IMR-90 (cell line): ENCODE measurements at regions not wholly inside any gene's neighbourhood (a gene's known extent, or its start where the extent isn't known, plus 50 kb on each side); places are given as distances from the start of the nearest gene placed in this dataset.

ENCODE experiments used
- ATAC-seq: fragments of 200-7000 bp; cut with Tn5 transposase; 2 replicates; pipeline ENCODE4 v1.9.1; 2020; ENCODE audit warnings: low read depth, mild to moderate bottlenecking, moderate library complexity
- BruUV-seq: library from RNA; stranded (reverse); fragments of 400-500 nt; replicated peaks from 2 replicates; lab custom pipeline; 2021; lab: Mats Ljungman, UMichigan
- CTCF ChIA-PET: fragments of 300-600 bp; formaldehyde crosslinking; extraction: SDS; loops from one replicate; lab custom pipeline; 2021; ENCODE audit warnings: antibody characterized with exemption; lab: Yijun Ruan, JAX
- POLR2A ChIA-PET: fragments of 300-600 bp; sonication (Branson Sonifier 250); formaldehyde crosslinking; loops from one replicate; lab custom pipeline; 2022; ENCODE audit warnings: antibody characterized with exemption; ENCODE audit not compliant: unreplicated experiment; lab: Charles Lee
- DNase-seq: peaks from one replicate; pipeline ENCODE4 v3.0.0; 2013
- H2AFZ ChIP-seq: replicated peaks from 2 replicates; pipeline ENCODE3; 2013; ENCODE audit warnings: low read length, mild to moderate bottlenecking; ENCODE audit not compliant: poor library complexity
- H2AK5ac ChIP-seq: 2 replicates; pipeline ENCODE4 v1.6.1; 2013; ENCODE audit warnings: low read depth, low read length, inconsistent platforms
- H2AK9ac ChIP-seq: replicated peaks from 2 replicates; pipeline ENCODE3; 2013; ENCODE audit warnings: mild to moderate bottlenecking, low read depth, low read length, moderate library complexity; ENCODE audit not compliant: poor library complexity
- H2BK120ac ChIP-seq: 2 replicates; pipeline ENCODE4 v1.6.1; 2013; ENCODE audit warnings: low read depth, low read length, inconsistent platforms
- H2BK15ac ChIP-seq: 3 replicates; pipeline ENCODE4 v1.6.1; 2013; ENCODE audit warnings: low read depth, low read length, inconsistent platforms
- H2BK20ac ChIP-seq: 2 replicates; pipeline ENCODE4 v1.6.1; 2013; ENCODE audit warnings: low read depth, mild to moderate bottlenecking, inconsistent platforms, low read length, moderate library complexity
- H2BK5ac ChIP-seq: 2 replicates; pipeline ENCODE4 v1.6.1; 2013; ENCODE audit warnings: mild to moderate bottlenecking, low read depth, low read length, inconsistent platforms; ENCODE audit not compliant: poor library complexity, severe bottlenecking
- H3K14ac ChIP-seq: replicated peaks from 2 replicates; pipeline ENCODE4 v1.6.1; 2013; ENCODE audit warnings: low read depth, low read length, inconsistent platforms
- H3K18ac ChIP-seq: 2 replicates; pipeline ENCODE4 v1.6.1; 2013; ENCODE audit warnings: low read depth, low read length, control low read depth
- H3K23ac ChIP-seq: 2 replicates; pipeline ENCODE4 v1.6.1; 2013; ENCODE audit warnings: low read depth, low read length, inconsistent platforms
- H3K27ac ChIP-seq: 2 replicates; pipeline ENCODE4 v1.5.1; 2013; ENCODE audit warnings: mild to moderate bottlenecking, control low read depth, low read length; ENCODE audit not compliant: insufficient read depth
- H3K27me3 ChIP-seq: 2 replicates; pipeline ENCODE4 v1.6.1; 2013; ENCODE audit warnings: low read length; ENCODE audit not compliant: control insufficient read depth, insufficient read depth
- H3K36me3 ChIP-seq: 2 replicates; pipeline ENCODE4 v1.6.1; 2013; ENCODE audit warnings: low read length, mixed read lengths; ENCODE audit not compliant: control insufficient read depth, insufficient read depth
- H3K4ac ChIP-seq: 2 replicates; pipeline ENCODE4 v1.6.1; 2013; ENCODE audit warnings: low read depth, low read length, inconsistent platforms
- H3K4me1 ChIP-seq: 2 replicates; pipeline ENCODE4 v1.6.1; 2013; ENCODE audit warnings: low read length, mixed read lengths; ENCODE audit not compliant: control insufficient read depth, insufficient read depth
- H3K4me2 ChIP-seq: 2 replicates; pipeline ENCODE4 v1.6.1; 2013; ENCODE audit warnings: low read depth, mild to moderate bottlenecking, control low read depth, low read length, moderate library complexity
- H3K4me3 ChIP-seq: 2 replicates; pipeline ENCODE4 v1.5.1; 2013; ENCODE audit warnings: low read depth, mild to moderate bottlenecking, control low read depth, low read length, moderate library complexity; ENCODE audit not compliant: insufficient read depth
- H3K56ac ChIP-seq: 2 replicates; pipeline ENCODE4 v1.6.1; 2013; ENCODE audit warnings: low read length, inconsistent platforms; ENCODE audit not compliant: insufficient read depth; ENCODE audit errors: extremely low read depth
- H3K79me1 ChIP-seq, 2 experiments: 2 replicates each; pipeline ENCODE4 v1.6.1; 2013; ENCODE audit warnings: low read length in 2 of 2, inconsistent platforms in 1 of 2, low read depth in 1 of 2
- H3K9ac ChIP-seq: 2 replicates; pipeline ENCODE4 v1.6.1; 2013; ENCODE audit warnings: low read depth, low read length, control low read depth
- H3K9me1 ChIP-seq: 2 replicates; pipeline ENCODE4 v1.6.1; 2013; ENCODE audit warnings: low read length, inconsistent platforms; ENCODE audit not compliant: insufficient read depth
- H3K9me3 ChIP-seq: 2 replicates; pipeline ENCODE4 v1.6.1; 2013; ENCODE audit warnings: low read length; ENCODE audit not compliant: control insufficient read depth, insufficient read depth
- H4K20me1 ChIP-seq: 2 replicates; pipeline ENCODE4 v1.6.1; 2013; ENCODE audit warnings: low read length, inconsistent platforms; ENCODE audit not compliant: insufficient read depth
- H4K5ac ChIP-seq: 2 replicates; pipeline ENCODE4 v1.6.1; 2013; ENCODE audit warnings: mild to moderate bottlenecking, low read depth, low read length, control low read depth
- H4K8ac ChIP-seq, 2 experiments: 2 replicates each; pipeline ENCODE4 v1.6.1; 2013; ENCODE audit warnings: low read depth in 2 of 2, low read length in 2 of 2, control low read depth in 1 of 2, inconsistent platforms in 1 of 2
- H4K91ac ChIP-seq: 2 replicates; pipeline ENCODE4 v1.6.1; 2013; ENCODE audit warnings: low read depth, low read length, inconsistent platforms; ENCODE audit not compliant: insufficient read depth
- FOS ChIP-seq: fragments of 150-350 bp; IDR thresholded peaks from 2 replicates; pipeline ENCODE4 v1.6.1; 2016; ENCODE audit warnings: low read depth, low read length
- RFX5 ChIP-seq: IDR thresholded peaks from 2 replicates; pipeline ENCODE4 v1.8.0; 2012; ENCODE audit warnings: low read depth, mild to moderate bottlenecking, low read length, moderate library complexity
- WGBS, 2 experiments: methylation state at CpG; one replicate each; pipeline versions ENCODE4 v1.1.5 to v1.1.7; 2013; ENCODE audit warnings: missing lambda C conversion rate in 2 of 2; ENCODE audit not compliant: insufficient read length in 1 of 2; ENCODE audit errors: extremely low coverage in 2 of 2; 5-methylcytosine and 5-hydroxymethylcytosine counted together
- dilution Hi-C: fragments of 300-500 bp; cut with HindIII; formaldehyde crosslinking; loops from one replicate; pipeline ENCODE4 v1.14.3; 2018; ENCODE audit warnings: low sequenced_read_pairs; ENCODE audit not compliant: unreplicated experiment
- in situ Hi-C: fragments of 300-500 bp; cut with MboI; formaldehyde crosslinking; loops from 3 replicates; pipeline ENCODE4 v1.14.3; 2019; ENCODE audit warnings: low sequenced_read_pairs, inconsistent platforms, mixed read lengths
- intact Hi-C: fragments of 100-400 bp; cut with micrococcal nuclease; formaldehyde crosslinking; loops from 2 replicates; pipeline ENCODE4 v1.10.0; 2022

DNA sequence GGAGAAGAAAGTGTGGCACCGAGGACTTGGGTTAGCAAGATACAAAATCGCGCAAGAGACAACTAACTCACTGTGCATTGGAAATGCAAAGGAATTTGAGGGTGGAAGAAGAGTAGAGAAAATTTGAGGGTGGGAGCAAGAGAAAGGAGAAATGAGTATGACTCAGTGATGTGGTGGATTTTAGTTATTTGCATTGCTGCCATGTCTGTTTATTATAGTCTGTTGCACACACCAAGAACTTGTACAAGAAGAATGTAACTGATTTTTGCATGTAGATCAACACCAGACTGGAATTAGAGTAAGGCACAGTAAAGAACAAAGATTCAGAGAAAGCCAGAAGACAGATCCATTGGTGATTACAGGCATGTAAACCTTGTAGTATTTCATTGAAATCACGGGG is 71.6 kb upstream of the SMIM36 start:
- Histone ChIP-seq H4K91ac (0 out of 2 replicates have a peak overlapping the region, but pooled peaks have one; percentile 11), H3K9ac (no peak overlapping the region), H3K56ac (no peak overlapping the region), H3K4me2 (0 out of 2 replicates have a peak overlapping the region, but pooled peaks have one; percentile 16), H2AFZ (no peak overlapping the region), H3K4me3 (no peak overlapping the region), H4K8ac (no peak overlapping the region), H3K23ac (no peak overlapping the region), H3K79me1 (no peaks in the 10 kb centered on the region), H3K18ac (peak overlapping the region; percentile 75; the same call in 1 of the 2 replicates), H2BK15ac (no peak overlapping the region), H2BK20ac (peak overlapping the region; percentile 41; the same call in 1 of the 2 replicates), H2AK5ac (no peak overlapping the region), H3K14ac (no peak overlapping the region), H3K4ac (no peak overlapping the region), H4K20me1 (no peaks in the 10 kb centered on the region), H2AK9ac (no peak overlapping the region), H3K36me3 (no peaks in the 10 kb centered on the region), H3K9me1 (0 out of 2 replicates have a peak, but pooled peaks cover 2% of the 10 kb centered on the region), H3K9me3 (no peaks in the 10 kb centered on the region), H3K27me3 (no peaks in the 10 kb centered on the region), H4K5ac (no peak overlapping the region), H3K4me1 (peaks cover 17% of the 10 kb centered on the region), H2BK5ac (peak overlapping the region; percentile 53), H3K27ac (peak overlapping the region; percentile 32; the same call in 1 of the 2 replicates), H2BK120ac (peak overlapping the region; percentile 45; the same call in 1 of the 2 replicates)
- intact Hi-C loops, result no loop called here
- peak; percentile 49 for DNase-seq
- in situ Hi-C loops, result no loop called here
- BruUV-seq, result no TSS peak
- no CpG with 5 or more reads among the region's 4 CpGs for WGBS, 2 experiments
- POLR2A ChIA-PET, result no interaction called here
- TF ChIP-seq FOS (0 out of 2 replicates have a peak, but pooled peaks have one; percentile 6), RFX5 (no peak)
- dilution Hi-C loops, result no loop called here
- CTCF ChIA-PET, result interaction anchor here (0.7 kb wide), 1 partner anchor 637 kb away, joined by 3 read pairs; no protein-coding TSS in a partner anchor
- ATAC-seq, result peak; percentile 81
